HG02763 (cell line): ENCODE measurements at regions not wholly inside any gene's neighbourhood (a gene's known extent, or its start where the extent isn't known, plus 50 kb on each side); places are given as distances from the start of the nearest gene placed in this dataset.
"Not testable (repeated sequence)": the region's sequence is repeated elsewhere in the genome, so short reads cannot be mapped to it uniquely, and the experiment has no call there.

Experiments
- ATAC-seq: cut with Tn5 transposase; IDR thresholded peaks from one replicate; pipeline ENCODE4 v1.9.1; 2021; ENCODE audit warnings: mild to moderate bottlenecking, moderate library complexity; ENCODE audit not compliant: unreplicated experiment

GRCh38 chr20:48037798-48038197 lies 252.5 kb upstream of the SULF2 start:
- ATAC-seq: not testable (repeated sequence)

GRCh38 chr20:48035961-48036731 lies 250.9 kb upstream of the SULF2 start:
- ATAC-seq: no peak

DNA sequence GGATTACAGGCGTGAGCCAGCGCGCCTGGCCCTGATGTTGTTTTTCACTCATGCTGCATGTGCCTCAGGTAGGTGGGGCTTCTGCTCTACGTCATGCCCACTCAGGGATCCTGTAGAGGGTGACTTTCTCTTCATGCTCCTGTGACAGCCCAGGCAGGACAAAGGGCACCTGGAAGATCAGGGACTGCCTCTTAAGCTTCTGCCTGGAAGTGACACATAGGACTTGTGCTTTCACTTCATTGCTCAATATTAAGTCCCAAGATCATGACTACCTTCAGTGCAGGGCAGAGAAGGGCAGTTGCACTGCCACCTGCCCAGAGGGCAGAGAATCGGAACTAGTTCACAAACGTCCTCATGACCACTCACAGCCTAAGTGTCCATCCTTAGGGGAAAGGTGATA lies 249.5 kb upstream of the SULF2 start:
- no peak for ATAC-seq

DNA sequence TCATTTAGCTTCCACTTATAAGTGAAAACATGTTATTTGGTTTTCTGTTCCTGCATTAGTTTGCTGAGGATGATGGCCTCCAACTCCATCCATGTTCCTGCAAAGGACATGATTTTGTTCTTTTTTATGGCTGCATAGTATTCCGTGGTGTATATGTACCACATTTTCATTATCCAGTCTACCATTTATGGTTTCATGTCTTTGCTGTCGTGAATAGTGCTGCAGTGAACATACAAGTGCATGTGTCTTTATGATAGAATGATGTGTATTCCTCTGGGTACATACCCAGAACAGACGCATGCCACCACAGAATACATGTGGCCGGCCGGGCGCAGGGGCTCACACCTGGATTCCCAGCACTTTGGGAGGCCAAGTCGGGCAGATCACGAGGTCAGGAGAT lies 247.7 kb upstream of the SULF2 start:
- not testable (repeated sequence) for ATAC-seq

DNA sequence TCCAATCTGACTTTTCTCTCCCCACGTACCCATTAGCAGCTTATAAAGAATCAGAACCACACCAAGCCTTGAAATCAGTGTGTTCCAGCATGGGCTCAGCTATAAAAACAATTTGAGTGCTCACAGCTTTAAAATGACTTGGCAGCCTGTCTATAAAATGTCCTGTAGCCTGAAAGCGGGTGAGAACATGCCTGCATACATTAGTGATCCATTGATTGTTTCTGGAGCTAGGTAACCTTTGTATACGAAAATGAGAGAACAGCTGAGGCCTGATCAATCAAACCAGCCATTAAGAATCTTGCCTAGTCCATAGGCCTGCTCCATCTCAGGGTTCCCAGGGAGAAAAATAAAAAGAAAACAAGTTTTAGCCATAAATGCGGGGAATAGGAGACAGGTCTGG lies 245.8 kb upstream of the SULF2 start:
- ATAC-seq: no peak

GRCh38 chr20:48026981-48027592 lies 241.8 kb upstream of the SULF2 start:
- ATAC-seq: no peak

DNA sequence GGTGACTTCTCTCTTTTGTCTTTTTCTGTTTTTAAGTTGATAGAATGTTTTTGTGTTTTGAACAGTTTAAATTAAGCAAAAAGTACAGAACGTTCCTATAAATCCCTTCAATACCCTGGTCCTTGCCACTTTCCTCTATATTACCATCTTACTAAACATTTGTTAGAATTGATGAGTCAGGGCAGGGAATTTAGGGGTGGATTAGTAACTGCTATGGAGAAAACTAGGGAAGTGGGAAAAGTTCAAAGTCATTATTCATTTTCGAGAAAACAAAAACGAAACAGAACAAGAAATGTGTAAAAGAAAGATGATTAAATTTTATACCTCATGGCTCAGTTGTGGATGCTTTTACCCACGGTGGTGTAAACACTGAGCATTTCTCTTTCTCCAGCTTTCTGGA lies 240.4 kb upstream of the SULF2 start:
- no peak for ATAC-seq

GRCh38 chr20:48025051-48025515 lies 239.8 kb upstream of the SULF2 start:
- no peak for ATAC-seq

DNA sequence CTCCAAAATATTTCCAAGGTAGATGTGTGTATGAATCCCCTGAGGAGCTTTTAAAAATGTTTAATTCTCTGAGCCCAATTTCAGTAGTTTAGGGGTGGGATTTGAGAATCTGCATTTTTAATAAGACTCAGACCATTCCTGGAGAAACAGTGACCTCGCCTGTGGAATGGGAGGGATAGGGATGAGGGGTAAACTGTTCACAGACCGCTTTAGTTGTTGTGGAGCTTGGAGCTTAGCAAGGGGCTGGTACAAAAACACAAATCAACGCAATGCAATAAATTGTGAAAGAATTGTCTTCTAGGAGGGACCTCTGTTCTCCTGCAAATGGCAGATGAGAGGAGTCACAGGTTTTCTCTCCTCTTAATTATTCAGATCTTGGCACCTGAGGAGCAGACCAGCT lies 239.3 kb upstream of the SULF2 start:
- no peak for ATAC-seq

GRCh38 chr20:48020696-48021095 lies 235.4 kb upstream of the SULF2 start:
- not testable (repeated sequence) for ATAC-seq

- ATAC-seq: no peak
Measured at GRCh38 chr20:48019940-48020339, 234.7 kb upstream of the SULF2 start.

- ATAC-seq: no peak
Measured at GRCh38 chr20:48019496-48019895, 234.2 kb upstream of the SULF2 start.

- not testable (repeated sequence) for ATAC-seq
Measured at GRCh38 chr20:48018851-48019250, 233.6 kb upstream of the SULF2 start.

- ATAC-seq: no peak
Measured at GRCh38 chr20:48017992-48018391, 232.7 kb upstream of the SULF2 start.

GRCh38 chr20:48017509-48017908 lies 232.2 kb upstream of the SULF2 start:
- ATAC-seq: no peak

DNA sequence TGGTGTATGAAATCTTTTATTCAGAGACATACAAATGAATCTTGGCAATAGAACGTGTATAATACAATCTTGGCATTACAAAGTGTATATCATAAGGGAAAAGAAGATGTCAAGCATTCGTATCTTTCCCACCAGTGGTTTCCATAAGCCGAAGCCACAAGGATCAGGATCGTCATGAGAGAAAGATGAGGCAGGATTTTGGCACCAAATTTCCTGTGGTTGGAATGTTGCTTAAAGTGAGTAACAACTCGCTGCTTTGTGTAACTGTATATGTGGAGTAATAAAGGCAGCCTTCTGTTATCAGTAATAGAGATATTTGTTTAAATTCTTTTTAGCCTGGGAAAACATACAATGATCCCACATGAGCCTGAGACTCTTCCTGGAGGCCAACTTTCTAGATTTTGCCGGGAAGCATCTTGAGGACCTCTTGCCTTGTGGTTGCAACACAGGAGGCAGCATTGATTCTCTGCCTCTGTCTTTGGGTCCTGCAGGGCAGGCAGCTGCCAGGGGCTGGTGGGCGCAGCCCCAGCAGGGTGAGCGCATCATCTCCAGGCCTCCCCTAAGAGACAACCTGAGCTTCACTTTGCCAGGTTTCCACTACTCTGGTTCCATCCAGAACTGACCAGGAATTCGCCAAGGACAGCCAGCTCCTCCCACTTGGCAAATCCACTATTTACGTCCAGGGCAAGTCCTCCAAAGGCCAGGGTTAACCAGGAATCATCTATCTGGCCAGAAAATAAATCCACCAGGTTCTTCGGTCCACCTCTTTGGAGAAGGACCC lies 230.9 kb upstream of the SULF2 start:
- ATAC-seq: no peak

DNA sequence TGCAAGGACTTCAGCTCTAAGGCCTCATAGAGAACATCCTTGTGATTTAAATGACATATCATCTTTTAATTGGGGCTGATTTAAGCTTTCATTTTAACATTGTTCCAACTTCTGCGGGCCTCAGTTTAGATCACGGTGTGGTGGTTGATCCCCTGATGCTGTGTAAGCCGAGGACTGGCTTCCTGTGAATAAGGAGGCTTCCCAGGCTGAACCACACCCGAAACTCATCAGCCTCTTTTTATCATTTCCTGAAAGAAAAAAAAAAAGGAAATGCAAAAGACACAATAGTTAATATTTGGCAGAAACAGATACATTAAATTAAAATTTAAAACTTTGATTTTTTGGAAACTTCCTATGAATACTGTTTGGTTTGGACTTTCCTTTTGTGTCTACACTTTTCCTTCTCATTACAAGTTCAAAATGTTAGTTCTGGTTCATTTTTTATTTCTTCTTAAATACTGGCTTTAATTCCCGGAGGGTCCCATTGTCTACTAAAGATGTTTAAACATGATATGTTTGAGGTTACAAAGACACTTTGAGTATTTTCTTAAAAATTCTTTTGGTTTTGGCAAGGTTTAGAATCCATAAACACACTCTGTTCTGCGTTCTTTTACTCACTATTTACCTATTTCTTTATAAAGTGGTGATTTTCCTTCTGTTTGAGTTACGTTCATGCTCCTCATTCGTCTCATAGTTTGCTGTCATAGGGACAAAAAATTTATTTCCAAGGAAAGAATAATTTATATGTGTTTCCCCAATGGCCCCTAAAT lies 230.0 kb upstream of the SULF2 start:
- no peak for ATAC-seq

GRCh38 chr20:48012401-48012974 lies 227.2 kb upstream of the SULF2 start:
- ATAC-seq: no peak

DNA sequence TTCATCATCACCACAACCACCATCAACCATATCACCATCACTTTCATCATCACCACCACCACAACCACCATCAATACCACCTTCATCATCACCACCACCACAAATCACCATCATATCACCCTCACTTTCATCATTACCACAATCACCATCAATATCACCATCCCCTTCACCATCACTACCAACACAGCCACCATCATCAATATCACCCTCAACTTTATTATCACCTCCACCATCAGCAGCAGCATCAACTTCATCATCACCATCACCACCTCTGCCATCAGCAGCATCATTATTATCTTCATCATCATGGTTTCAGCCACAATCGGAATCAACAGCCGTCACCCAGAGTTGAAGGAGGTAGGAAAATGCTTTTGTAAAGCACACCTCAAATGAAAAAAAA lies 225.7 kb upstream of the SULF2 start:
- no peak for ATAC-seq

- no peak for ATAC-seq
Measured at GRCh38 chr20:48010623-48011022, 225.3 kb upstream of the SULF2 start.
